OCI-LY3 (cell line): ENCODE measurements at regions not wholly inside any gene's neighbourhood (a gene's known extent, or its start where the extent isn't known, plus 50 kb on each side); places are given as distances from the start of the nearest gene placed in this dataset.

ENCODE experiments used
- H2AFZ ChIP-seq: fragments of 200-600, 300-600 bp; shearing (Covaris generic); 2 replicates; pipeline ENCODE4 v1.6.0; 2014; ENCODE audit warnings: antibody characterized with exemption, low read depth, low read length
- H3K27ac ChIP-seq: fragments of 200-600, 300-600 bp; sonication (generic); 2 replicates; pipeline ENCODE4 v1.5.1; 2014; ENCODE audit warnings: mild to moderate bottlenecking, low read length, moderate library complexity, mixed read lengths
- H3K27me3 ChIP-seq: fragments of 200-600, 300-600 bp; sonication (generic); 2 replicates; pipeline ENCODE4 v1.6.1; 2014; ENCODE audit warnings: low read depth, low read length, mixed read lengths
- H3K36me3 ChIP-seq: fragments of 200-600, 300-600 bp; sonication (generic); replicated peaks from 2 replicates; pipeline ENCODE3; 2014; ENCODE audit warnings: low read depth, low read length, mixed read lengths
- H3K4me1 ChIP-seq: fragments of 300-600, 200-600 bp; sonication (generic); 2 replicates; pipeline ENCODE4 v1.6.1; 2014; ENCODE audit warnings: low read length, mixed read lengths
- H3K4me2 ChIP-seq: fragments of 200-600, 300-600 bp; sonication (generic); 2 replicates; pipeline ENCODE4 v1.6.1; 2014; ENCODE audit warnings: low read length, mixed read lengths
- H3K4me3 ChIP-seq: fragments of 300-600, 200-600 bp; sonication (generic); 2 replicates; pipeline ENCODE4 v1.5.1; 2014; ENCODE audit warnings: antibody characterized with exemption, mild to moderate bottlenecking, low read length, moderate library complexity
- H3K79me2 ChIP-seq: fragments of 300-600, 200-600 bp; shearing (Covaris generic); 2 replicates; pipeline ENCODE4 v1.6.1; 2014; ENCODE audit warnings: mild to moderate bottlenecking, low read length, mixed read lengths
- H3K9ac ChIP-seq: fragments of 300-600, 200-600 bp; shearing (Covaris generic); 2 replicates; pipeline ENCODE4 v1.6.0; 2014; ENCODE audit warnings: mild to moderate bottlenecking, low read length, moderate library complexity
- H3K9me3 ChIP-seq: fragments of 200-600, 300-600 bp; shearing (Covaris generic); 2 replicates; pipeline ENCODE4 v1.6.1; 2014; ENCODE audit warnings: low read length, mixed read lengths; ENCODE audit not compliant: insufficient read depth
- H4K20me1 ChIP-seq: fragments of 200-600, 300-600 bp; sonication (generic); 2 replicates; pipeline ENCODE4 v1.6.1; 2016; ENCODE audit warnings: low read length, mixed read lengths; ENCODE audit not compliant: insufficient read depth
- CTCF ChIP-seq: fragments of 200-600, 300-600 bp; sonication (generic); IDR thresholded peaks from 2 replicates; pipeline ENCODE4 v1.5.1; 2014; ENCODE audit warnings: antibody characterized with exemption, low read length, low read depth
- EZH2phosphoT487 ChIP-seq: fragments of 200-600 bp; shearing (Covaris generic); IDR thresholded peaks from 2 replicates; pipeline ENCODE4 v1.6.1; 2018; ENCODE audit warnings: antibody characterized with exemption, mixed run types, low read depth

DNA sequence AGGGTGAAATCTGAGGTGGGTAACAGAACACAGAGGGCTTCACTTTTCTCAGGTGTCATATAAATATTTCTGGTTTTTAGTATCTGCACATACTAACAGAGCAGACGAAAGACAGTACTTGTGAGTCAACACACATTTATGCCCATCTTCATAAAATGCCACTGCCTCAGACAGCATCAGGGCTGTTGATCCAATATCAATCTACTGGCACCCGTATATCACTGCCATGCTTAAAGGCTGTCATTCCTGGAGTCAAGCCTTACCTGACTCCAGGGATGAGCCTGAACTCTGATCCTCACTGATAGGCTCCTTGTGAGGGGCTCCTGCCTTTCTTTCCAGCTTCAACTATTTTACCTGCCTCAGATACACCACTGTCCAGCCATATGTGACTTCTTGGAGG is 595.7 kb downstream of the TFAP2B start:
- H3K79me2 ChIP-seq, result no peaks in the 10 kb centered on the region
- H3K36me3 ChIP-seq, result no peaks in the 10 kb centered on the region
- no peak overlapping the region for H3K27ac ChIP-seq
- no peaks in the 10 kb centered on the region for H3K9me3 ChIP-seq
- no peak overlapping the region for H2AFZ ChIP-seq
- no peaks in the 10 kb centered on the region for H3K4me1 ChIP-seq
- no peak overlapping the region for H3K9ac ChIP-seq
- no peaks in the 10 kb centered on the region for H3K27me3 ChIP-seq
- no peaks in the 10 kb centered on the region for H4K20me1 ChIP-seq
- no peak overlapping the region for H3K4me2 ChIP-seq
- no peak for TF ChIP-seq CTCF
- TF ChIP-seq EZH2phosphoT487, result no peak
- H3K4me3 ChIP-seq, result no peak overlapping the region

- H2AFZ ChIP-seq, result no peak overlapping the region
- H4K20me1 ChIP-seq, result no peaks in the 10 kb centered on the region
- H3K27me3 ChIP-seq, result no peaks in the 10 kb centered on the region
- H3K4me1 ChIP-seq, result no peaks in the 10 kb centered on the region
- H3K9ac ChIP-seq, result no peak overlapping the region
- TF ChIP-seq CTCF (no peak), EZH2phosphoT487 (no peak)
- H3K79me2 ChIP-seq, result no peaks in the 10 kb centered on the region
- no peaks in the 10 kb centered on the region for H3K9me3 ChIP-seq
- H3K27ac ChIP-seq, result no peak overlapping the region
- H3K36me3 ChIP-seq, result no peaks in the 10 kb centered on the region
- H3K4me2 ChIP-seq, result no peak overlapping the region
- H3K4me3 ChIP-seq, result no peak overlapping the region
These were observed 596.8 kb downstream of the TFAP2B start for GRCh38 chr6:51415501-51415900.

DNA sequence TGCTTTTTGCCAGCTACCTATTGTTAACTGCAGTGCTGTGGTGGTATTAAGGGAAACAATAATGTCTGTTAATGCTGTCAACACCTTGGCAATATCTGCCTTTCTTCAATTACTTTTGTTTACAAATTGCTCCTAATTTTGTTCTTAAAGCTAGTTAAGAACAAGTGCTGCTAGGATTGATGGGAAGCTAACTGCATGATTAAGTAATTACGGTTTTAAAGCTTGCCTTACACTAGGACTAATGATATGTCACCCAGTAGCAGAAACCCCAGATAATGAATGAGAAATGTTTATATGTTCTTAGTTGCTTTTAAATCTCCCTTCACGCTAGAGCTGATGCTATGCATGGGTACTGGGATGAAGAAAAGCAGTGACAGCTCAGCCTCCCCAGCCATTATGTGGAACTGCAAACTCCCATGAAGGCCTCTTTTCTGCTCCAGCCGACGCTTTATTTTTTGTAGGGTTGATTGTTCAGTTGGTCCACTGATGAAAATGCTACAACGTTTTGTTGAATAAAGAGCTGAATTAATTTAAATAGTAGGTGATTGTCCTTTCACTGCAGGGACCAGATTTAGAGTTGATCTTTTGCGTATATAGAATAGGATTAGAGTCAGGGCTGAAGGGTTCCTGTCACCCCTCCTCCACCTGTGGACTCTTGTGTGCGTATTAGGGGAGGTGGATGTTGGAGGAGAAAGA is 610.5 kb downstream of the TFAP2B start:
- Histone ChIP-seq H3K4me1 (no peaks in the 10 kb centered on the region), H3K27ac (no peak overlapping the region), H3K4me2 (no peak overlapping the region), H2AFZ (no peak overlapping the region), H3K9ac (no peak overlapping the region), H4K20me1 (no peaks in the 10 kb centered on the region), H3K27me3 (no peaks in the 10 kb centered on the region), H3K79me2 (no peaks in the 10 kb centered on the region), H3K4me3 (no peak overlapping the region), H3K36me3 (no peaks in the 10 kb centered on the region), H3K9me3 (no peaks in the 10 kb centered on the region)
- TF ChIP-seq CTCF (no peak), EZH2phosphoT487 (no peak)

- TF ChIP-seq CTCF (no peak), EZH2phosphoT487 (no peak)
- Histone ChIP-seq H3K27me3 (no peaks in the 10 kb centered on the region), H3K9ac (no peak overlapping the region), H3K79me2 (no peaks in the 10 kb centered on the region), H3K4me2 (no peak overlapping the region), H3K27ac (no peak overlapping the region), H4K20me1 (no peaks in the 10 kb centered on the region), H3K36me3 (no peaks in the 10 kb centered on the region), H3K4me1 (no peaks in the 10 kb centered on the region), H3K9me3 (no peaks in the 10 kb centered on the region), H2AFZ (no peak overlapping the region), H3K4me3 (no peak overlapping the region)
These were observed 611.9 kb downstream of the TFAP2B start for GRCh38 chr6:51430589-51430988.
